SK-N-MC (cell line): ENCODE measurements at regions not wholly inside any gene's neighbourhood (a gene's known extent, or its start where the extent isn't known, plus 50 kb on each side); places are given as distances from the start of the nearest gene placed in this dataset.
"Not testable (repeated sequence)": the region's sequence is repeated elsewhere in the genome, so short reads cannot be mapped to it uniquely, and the experiment has no call there.

Experiments
- DNase-seq: peaks from one replicate; pipeline ENCODE4 v3.0.0-alpha.2; 2011; ENCODE audit warnings: low read depth, low spot score
- H3K27ac ChIP-seq: fragments of 200-600 bp; sonication (generic); 2 replicates; pipeline ENCODE4 v1.5.1; 2016; ENCODE audit warnings: mixed run types
- H3K36me3 ChIP-seq: fragments of 200-600 bp; sonication (generic); 2 replicates; pipeline ENCODE4 v1.6.1; 2017; ENCODE audit warnings: antibody characterized with exemption, low read length, mixed read lengths; ENCODE audit not compliant: insufficient read depth
- H3K4me3 ChIP-seq: fragments of 200-600 bp; sonication (generic); 2 replicates; pipeline ENCODE4 v1.5.1; 2016
- H3K9ac ChIP-seq: fragments of 200-600 bp; sonication (generic); 2 replicates; pipeline ENCODE4 v1.8.0; 2017; ENCODE audit warnings: mixed run types, mixed read lengths; ENCODE audit not compliant: insufficient read length
- H3K9me3 ChIP-seq: fragments of 200-600 bp; sonication (generic); 2 replicates; pipeline ENCODE4 v1.6.1; 2017; ENCODE audit warnings: low read depth, mild to moderate bottlenecking, antibody characterized with exemption, low read length, moderate library complexity, mixed read lengths
- EZH2 ChIP-seq: fragments of 200-600 bp; sonication (generic); IDR thresholded peaks from one replicate; pipeline ENCODE4 v1.6.1; 2017; ENCODE audit warnings: antibody characterized with exemption
- FOXP2 ChIP-seq: optimal IDR thresholded peaks from 2 replicates; pipeline ENCODE3; 2011; ENCODE audit warnings: mild to moderate bottlenecking, moderate library complexity; ENCODE audit not compliant: insufficient read depth; ENCODE audit errors: extremely low read length, control extremely low read depth
- POLR2AphosphoS5 ChIP-seq: IDR thresholded peaks from 2 replicates; pipeline ENCODE4 v1.6.1; 2012; ENCODE audit warnings: mild to moderate bottlenecking, low read depth, low read length, borderline replicate concordance

DNA sequence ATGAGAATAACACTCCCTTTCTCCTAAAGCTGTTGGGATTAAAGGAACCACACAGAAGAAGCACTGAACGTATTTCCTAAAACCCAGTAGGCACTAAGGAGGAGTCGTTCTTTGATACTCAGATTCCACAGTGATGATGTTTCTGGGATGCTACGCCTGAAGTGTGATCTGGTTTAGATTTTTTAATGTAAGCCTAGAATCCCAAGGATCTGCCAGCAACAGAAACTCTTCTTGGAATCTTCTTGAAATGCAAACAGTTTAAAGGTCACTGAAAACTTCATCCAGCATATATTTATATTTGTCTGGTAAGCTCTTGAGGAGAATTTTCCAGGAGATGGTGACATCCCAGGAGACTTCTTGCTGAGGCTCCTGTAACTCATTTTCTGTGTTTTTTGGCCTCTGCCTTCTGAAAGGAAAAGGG is 247.6 kb upstream of the TRIB2 start:
- TF ChIP-seq POLR2AphosphoS5 (no peak), FOXP2 (no peak), EZH2 (no peak)
- H3K4me3 ChIP-seq = no peak overlapping the region
- peak overlapping the region; percentile 59 for H3K27ac ChIP-seq
- H3K9ac ChIP-seq = no peak overlapping the region
- DNase-seq = no peak
- H3K36me3 ChIP-seq = no peaks in the 10 kb centered on the region
- no peaks in the 10 kb centered on the region for H3K9me3 ChIP-seq

DNA sequence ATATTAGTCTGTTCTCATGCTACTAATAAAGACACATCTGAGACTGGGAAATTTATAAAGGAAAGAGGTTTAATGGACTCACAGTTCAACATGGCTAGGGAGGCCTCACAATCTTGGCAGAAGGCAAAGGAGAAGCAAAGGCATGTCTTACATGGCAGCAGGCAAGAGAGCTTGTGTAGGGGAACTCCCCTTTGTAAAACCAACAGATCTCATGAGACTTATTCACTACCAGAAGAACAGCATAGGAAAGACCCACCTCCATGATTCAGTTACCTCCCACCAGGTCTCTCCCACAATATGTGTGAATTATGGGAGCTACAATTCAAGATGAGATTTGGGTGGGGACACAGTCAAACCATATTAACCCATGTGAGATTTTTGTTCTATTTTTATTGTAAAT is 244.5 kb upstream of the TRIB2 start:
- not testable (repeated sequence) for H3K9ac ChIP-seq, H3K9me3 ChIP-seq, H3K4me3 ChIP-seq, H3K36me3 ChIP-seq, H3K27ac ChIP-seq, DNase-seq

DNA sequence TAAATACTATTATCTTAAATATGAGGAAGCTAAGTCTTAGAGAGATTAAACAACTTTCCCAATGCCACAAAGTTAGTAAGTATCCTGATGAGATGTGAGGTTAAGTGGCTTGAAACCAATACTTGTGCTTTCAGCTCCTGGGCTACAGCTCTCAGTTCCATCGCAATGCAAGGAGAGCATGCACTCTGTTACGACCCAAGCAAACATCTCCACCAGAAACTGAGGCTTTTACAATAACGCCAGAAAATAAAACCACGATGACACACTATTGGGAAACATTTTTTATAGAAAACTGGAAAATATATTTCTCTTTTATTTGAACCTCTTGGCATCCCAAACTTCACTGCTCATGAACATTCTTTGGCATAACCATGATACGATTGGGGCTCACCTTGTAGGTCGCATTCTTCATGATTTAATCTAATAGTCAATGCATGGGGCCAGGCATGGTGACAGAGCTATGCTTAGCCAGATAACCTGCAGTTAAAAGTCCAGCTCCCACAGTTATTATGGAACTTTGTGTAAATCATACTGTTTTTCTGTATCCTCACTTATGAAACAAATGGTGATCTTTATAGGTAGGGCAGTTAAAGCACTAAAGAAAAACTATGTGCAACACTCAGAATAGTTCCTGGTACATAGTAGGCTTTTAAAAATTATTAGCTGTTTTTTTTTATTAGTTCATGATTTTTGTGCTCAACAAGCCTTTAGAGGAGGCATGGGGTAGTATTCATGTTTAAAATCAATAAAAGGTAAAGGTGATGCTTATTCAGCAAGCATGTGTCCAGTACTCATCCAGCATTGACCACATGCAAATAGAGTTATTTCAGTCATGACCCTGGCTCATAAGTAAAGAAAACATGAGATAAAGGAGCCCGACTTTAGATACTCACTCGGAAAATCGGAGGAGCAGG is 238.3 kb upstream of the TRIB2 start:
- H3K27ac ChIP-seq = no peak overlapping the region
- TF ChIP-seq EZH2 (no peak), POLR2AphosphoS5 (no peak), FOXP2 (no peak)

DNA sequence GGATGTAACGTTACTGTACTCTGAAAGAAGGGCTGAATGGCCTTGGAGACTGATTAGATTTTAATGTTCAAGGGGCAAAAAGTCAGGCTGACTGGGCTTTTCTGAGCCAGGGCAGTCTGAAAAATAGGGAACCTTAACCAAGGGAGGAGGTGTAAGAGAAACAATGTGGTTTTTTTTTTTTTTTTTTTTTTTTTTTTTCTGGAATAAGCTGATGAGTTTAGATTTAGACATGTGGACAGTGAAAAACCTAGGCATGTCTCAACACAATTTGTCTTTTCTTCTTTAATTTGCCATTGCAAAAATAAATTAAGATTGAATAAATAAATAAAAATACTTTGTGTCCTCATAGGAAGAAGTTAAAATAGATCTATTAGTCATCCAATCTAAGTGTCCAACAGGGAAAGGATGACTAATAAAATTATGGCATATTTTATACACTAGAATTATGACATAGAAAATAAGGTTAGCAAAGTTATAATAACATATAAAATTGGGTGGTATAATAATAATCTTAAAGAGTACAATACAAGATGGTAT is 237.6 kb upstream of the TRIB2 start:
- no peak overlapping the region for H3K27ac ChIP-seq
- no peak for DNase-seq
- no peak overlapping the region for H3K9ac ChIP-seq
- no peak overlapping the region for H3K4me3 ChIP-seq
- no peak for TF ChIP-seq POLR2AphosphoS5
- TF ChIP-seq FOXP2 = no peak
- no peak for TF ChIP-seq EZH2
- no peaks in the 10 kb centered on the region; the same call in 1 of the 2 replicates for H3K9me3 ChIP-seq
- H3K36me3 ChIP-seq = no peaks in the 10 kb centered on the region

More for the DNA sequence above, 238.3 kb upstream of the TRIB2 start:
- Histone ChIP-seq H3K4me3 (no peak overlapping the region), H3K9me3 (no peaks in the 10 kb centered on the region; the same call in 1 of the 2 replicates), H3K9ac (no peak overlapping the region), H3K36me3 (no peaks in the 10 kb centered on the region)
- no peak for DNase-seq

DNA sequence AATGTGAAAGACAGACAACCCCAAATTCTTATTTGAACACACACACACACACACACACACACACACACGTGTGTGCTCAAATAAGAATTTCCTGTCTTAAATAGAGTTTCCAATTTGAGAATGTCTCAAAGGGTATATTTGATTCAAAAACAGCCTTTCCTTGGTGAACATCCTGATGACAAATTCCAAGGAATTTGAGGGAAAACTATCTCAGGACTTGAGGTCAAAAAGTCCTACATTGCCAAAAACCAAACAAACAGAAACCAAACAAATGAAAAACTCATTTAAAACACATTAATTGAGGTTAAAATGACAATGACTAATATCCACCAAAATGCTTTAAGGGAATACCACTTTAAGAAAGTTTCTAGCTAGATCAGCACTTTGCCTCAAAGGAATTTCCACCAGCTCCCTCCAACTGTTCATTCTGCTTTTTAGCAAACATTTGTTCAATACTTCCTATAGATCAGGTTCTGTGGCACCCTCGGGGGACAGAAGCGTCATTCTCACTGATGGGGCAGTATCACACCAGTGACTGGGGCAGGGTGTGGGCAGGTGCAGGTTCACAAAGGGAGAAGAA is 232.1 kb upstream of the TRIB2 start:
- no peaks in the 10 kb centered on the region for H3K9me3 ChIP-seq
- no peaks in the 10 kb centered on the region for H3K36me3 ChIP-seq
- no peak overlapping the region for H3K9ac ChIP-seq
- DNase-seq = no peak
- H3K27ac ChIP-seq = no peak overlapping the region
- H3K4me3 ChIP-seq = no peak overlapping the region
- TF ChIP-seq FOXP2 = no peak
- TF ChIP-seq POLR2AphosphoS5 = no peak
- no peak for TF ChIP-seq EZH2

DNA sequence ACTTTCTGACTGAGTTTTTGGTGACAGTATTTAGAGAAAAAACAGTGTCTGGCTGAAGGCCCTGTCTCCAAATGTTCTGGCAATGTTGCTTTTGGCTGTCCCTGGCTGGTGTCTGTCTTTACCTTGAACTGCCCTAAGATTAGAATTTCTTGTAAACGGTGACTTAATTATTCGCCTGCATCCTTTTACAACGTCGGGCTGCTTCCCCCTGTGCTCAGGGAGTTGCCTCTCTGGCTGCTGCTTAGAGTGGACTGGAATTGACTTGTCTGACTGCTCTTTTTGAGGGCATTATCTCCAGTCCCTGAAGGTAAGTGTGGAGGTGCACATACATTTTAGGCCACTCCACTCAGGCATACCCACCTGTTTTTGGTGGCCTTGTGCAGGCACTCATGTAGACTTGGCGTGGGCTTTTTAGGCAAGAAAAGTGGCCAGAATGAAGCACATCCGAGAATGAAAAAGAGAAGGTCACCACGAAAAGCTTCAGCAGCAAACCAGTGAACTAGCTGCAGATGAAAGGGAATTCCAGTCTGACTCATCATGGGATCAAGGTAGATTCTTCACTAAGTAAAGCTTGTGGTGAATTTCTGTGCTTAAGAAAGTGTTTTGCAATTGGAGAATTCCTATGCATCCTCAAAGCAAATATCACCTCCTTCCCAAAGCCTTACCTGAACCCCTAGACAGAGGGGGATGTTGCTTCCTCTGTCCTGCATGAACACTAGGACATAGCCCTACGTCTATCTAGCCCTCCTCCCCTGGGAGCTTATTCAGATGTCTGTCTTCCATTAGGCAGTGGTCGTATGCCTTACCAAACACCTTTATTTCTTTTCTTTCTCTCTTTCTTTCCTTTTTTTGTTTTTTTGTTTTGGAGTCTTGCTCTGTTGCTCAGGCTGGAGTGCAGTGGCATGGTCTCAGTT is 230.3 kb upstream of the TRIB2 start:
- no peak for DNase-seq
- H3K9ac ChIP-seq = no peak overlapping the region
- H3K27ac ChIP-seq = no peak overlapping the region
- TF ChIP-seq EZH2 (no peak), POLR2AphosphoS5 (no peak)
- H3K36me3 ChIP-seq = no peaks in the 10 kb centered on the region
- H3K9me3 ChIP-seq = no peaks in the 10 kb centered on the region
- no peak overlapping the region for H3K4me3 ChIP-seq

DNA sequence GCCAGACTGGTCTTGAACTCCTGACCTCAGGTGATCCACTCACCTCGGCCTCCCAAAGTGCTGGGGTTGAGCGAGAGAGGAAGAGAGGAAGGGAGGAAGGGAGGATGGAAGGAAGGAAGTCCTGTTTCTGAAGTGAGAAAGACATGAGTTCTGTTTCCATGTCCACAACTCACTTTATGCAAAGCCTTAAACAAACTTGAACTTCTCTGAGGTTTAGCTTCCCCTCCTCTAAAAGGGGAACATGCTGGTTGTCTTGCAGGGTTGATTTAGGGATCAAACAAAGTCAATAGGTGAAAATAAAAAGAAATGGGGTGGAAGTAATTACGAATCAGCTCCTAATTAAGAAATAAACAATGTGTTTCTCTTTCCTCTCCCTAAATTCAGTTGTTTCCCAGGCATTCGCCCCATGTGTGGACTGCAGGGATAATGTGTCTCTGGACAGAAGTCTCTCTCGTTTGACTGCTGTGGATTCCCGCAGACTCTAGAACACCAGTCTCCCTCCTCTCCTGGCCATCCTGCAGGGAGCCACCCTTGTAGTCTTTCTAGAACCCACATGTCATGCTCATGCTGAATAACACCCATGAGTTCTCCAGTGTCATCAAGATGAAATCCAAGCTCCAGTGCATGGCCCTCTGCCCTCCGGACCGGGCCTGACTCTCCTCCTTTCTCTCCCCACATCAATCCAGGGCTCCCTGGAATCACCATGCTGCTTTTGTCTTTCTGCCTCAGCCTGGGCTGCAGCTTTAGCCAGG is 229.3 kb upstream of the TRIB2 start:
- Histone ChIP-seq H3K4me3 (no peak overlapping the region), H3K36me3 (no peaks in the 10 kb centered on the region), H3K9me3 (no peaks in the 10 kb centered on the region), H3K9ac (no peak overlapping the region), H3K27ac (no peak overlapping the region)
- TF ChIP-seq FOXP2 (no peak), EZH2 (no peak), POLR2AphosphoS5 (no peak)
- DNase-seq = no peak
